ENCODE measurements at regions not wholly inside any gene's neighbourhood (a gene's known extent, or its start where the extent isn't known, plus 50 kb on each side); places are given as distances from the start of the nearest gene placed in this dataset.

- no peak for DNase-seq
Observed at GRCh38 chr1:94644352-94644751, 102.8 kb upstream of the F3 start.

- DNase-seq = no peak
Observed at GRCh38 chr1:94643819-94644218, 102.3 kb upstream of the F3 start.

GRCh38 chr1:94642617-94643321, 101.2 kb upstream of the F3 start:
- DNase-seq = no peak

GRCh38 chr1:94641990-94642389, 100.4 kb upstream of the F3 start:
- no peak for DNase-seq

- no peak for DNase-seq
Observed at GRCh38 chr1:94640125-94640524, 98.6 kb upstream of the F3 start.

- no peak for DNase-seq
Observed at GRCh38 chr1:94637121-94637520, 95.6 kb upstream of the F3 start.

- no peak for DNase-seq
Observed at GRCh38 chr1:94636624-94637023, 95.1 kb upstream of the F3 start.

- no peak for DNase-seq
Observed at GRCh38 chr1:94636100-94636499, 94.5 kb upstream of the F3 start.

GRCh38 chr1:94634977-94635416, 93.4 kb upstream of the F3 start:
- no peak for DNase-seq

GRCh38 chr1:94633051-94633450, 91.5 kb upstream of the F3 start:
- DNase-seq = no peak

- no peak for DNase-seq
Observed at GRCh38 chr1:94629259-94630181, 88.0 kb upstream of the F3 start.

GRCh38 chr1:94628499-94628843, 86.9 kb upstream of the F3 start:
- no peak for DNase-seq

- no peak for DNase-seq
Observed at GRCh38 chr1:94627771-94628498, 86.4 kb upstream of the F3 start.

GRCh38 chr1:94624203-94624602, 82.6 kb upstream of the F3 start:
- no peak for DNase-seq

GRCh38 chr1:94623560-94624148, 82.1 kb upstream of the F3 start:
- DNase-seq = no peak

GRCh38 chr1:94622757-94623156, 81.2 kb upstream of the F3 start:
- no peak for DNase-seq

- no peak for DNase-seq
Observed at GRCh38 chr1:94621802-94622201, 80.2 kb upstream of the F3 start.

GRCh38 chr1:94621395-94621794, 79.8 kb upstream of the F3 start:
- DNase-seq = no peak

GRCh38 chr1:94620345-94621031, 78.9 kb upstream of the F3 start:
- no peak for DNase-seq

- no peak for DNase-seq
Observed at GRCh38 chr1:94619731-94620130, 78.2 kb upstream of the F3 start.

- no peak for DNase-seq
Observed at GRCh38 chr1:94617957-94618739, 76.6 kb upstream of the F3 start.
